Transverse colon (tissue), 4 donors: ENCODE measurements at regions not wholly inside any gene's neighbourhood (a gene's known extent, or its start where the extent isn't known, plus 50 kb on each side); places are given as distances from the start of the nearest gene placed in this dataset.

ENCODE experiments used
- POLR2AphosphoS5 ChIP-seq, 3 donors: sonication (generic); formaldehyde crosslinking; IDR thresholded peaks; one replicate each; pipeline ENCODE4 v1.6.1; 2016; ENCODE audit warnings: antibody characterized with exemption in 3 of 3
- TF ChIP-seq, protein P1 (sequence below), 5 experiments: fragments of 200-600 bp in 3 of 5; fragments of 450-650 bp in 2 of 5; sonication (generic) in 3 of 5; IDR thresholded peaks; 1 replicate in 2 of 5; 2 replicates in 3 of 5; pipeline ENCODE4 v1.5.1; 2016 to 2017; ENCODE audit warnings: antibody characterized with exemption in 5 of 5, inconsistent platforms in 3 of 5, mild to moderate bottlenecking in 2 of 5, moderate library complexity in 1 of 5

DNA sequence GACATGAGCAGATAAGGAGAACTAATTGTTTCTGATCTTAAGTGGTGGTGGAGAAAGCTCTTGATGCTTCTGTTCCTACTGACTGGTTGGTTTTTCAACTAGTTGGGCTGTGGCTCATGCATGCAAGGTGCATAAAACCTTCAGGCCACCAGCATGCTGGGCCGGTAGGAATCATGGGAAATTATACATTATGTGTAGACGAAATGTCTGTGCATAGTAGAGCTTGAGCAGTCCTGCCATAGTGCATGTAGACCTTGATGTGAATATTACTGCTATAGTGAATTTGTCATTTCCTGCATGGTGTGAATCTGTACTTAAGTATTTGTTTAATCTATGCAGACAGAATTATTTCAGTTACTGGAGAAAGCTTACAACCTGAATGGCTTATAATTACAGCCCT, 433.6 kb upstream of the ADAMTSL1 start:
- TF ChIP-seq, protein P1, sequence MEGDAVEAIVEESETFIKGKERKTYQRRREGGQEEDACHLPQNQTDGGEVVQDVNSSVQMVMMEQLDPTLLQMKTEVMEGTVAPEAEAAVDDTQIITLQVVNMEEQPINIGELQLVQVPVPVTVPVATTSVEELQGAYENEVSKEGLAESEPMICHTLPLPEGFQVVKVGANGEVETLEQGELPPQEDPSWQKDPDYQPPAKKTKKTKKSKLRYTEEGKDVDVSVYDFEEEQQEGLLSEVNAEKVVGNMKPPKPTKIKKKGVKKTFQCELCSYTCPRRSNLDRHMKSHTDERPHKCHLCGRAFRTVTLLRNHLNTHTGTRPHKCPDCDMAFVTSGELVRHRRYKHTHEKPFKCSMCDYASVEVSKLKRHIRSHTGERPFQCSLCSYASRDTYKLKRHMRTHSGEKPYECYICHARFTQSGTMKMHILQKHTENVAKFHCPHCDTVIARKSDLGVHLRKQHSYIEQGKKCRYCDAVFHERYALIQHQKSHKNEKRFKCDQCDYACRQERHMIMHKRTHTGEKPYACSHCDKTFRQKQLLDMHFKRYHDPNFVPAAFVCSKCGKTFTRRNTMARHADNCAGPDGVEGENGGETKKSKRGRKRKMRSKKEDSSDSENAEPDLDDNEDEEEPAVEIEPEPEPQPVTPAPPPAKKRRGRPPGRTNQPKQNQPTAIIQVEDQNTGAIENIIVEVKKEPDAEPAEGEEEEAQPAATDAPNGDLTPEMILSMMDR (IDR thresholded peaks at IDR 0.05) = no peak
- no peak for TF ChIP-seq POLR2AphosphoS5 (IDR thresholded peaks at IDR 0.05)
